SK-N-MC (cell line): ENCODE measurements at regions not wholly inside any gene's neighbourhood (a gene's known extent, or its start where the extent isn't known, plus 50 kb on each side); places are given as distances from the start of the nearest gene placed in this dataset.

Experiments
- DNase-seq: peaks from one replicate; pipeline ENCODE4 v3.0.0-alpha.2; 2011; ENCODE audit warnings: low read depth, low spot score
- H3K27ac ChIP-seq: fragments of 200-600 bp; sonication (generic); 2 replicates; pipeline ENCODE4 v1.5.1; 2016; ENCODE audit warnings: mixed run types
- H3K36me3 ChIP-seq: fragments of 200-600 bp; sonication (generic); 2 replicates; pipeline ENCODE4 v1.6.1; 2017; ENCODE audit warnings: antibody characterized with exemption, low read length, mixed read lengths; ENCODE audit not compliant: insufficient read depth
- H3K4me3 ChIP-seq: fragments of 200-600 bp; sonication (generic); 2 replicates; pipeline ENCODE4 v1.5.1; 2016
- H3K9ac ChIP-seq: fragments of 200-600 bp; sonication (generic); 2 replicates; pipeline ENCODE4 v1.8.0; 2017; ENCODE audit warnings: mixed run types, mixed read lengths; ENCODE audit not compliant: insufficient read length
- H3K9me3 ChIP-seq: fragments of 200-600 bp; sonication (generic); 2 replicates; pipeline ENCODE4 v1.6.1; 2017; ENCODE audit warnings: low read depth, mild to moderate bottlenecking, antibody characterized with exemption, low read length, moderate library complexity, mixed read lengths
- EZH2 ChIP-seq: fragments of 200-600 bp; sonication (generic); IDR thresholded peaks from one replicate; pipeline ENCODE4 v1.6.1; 2017; ENCODE audit warnings: antibody characterized with exemption
- FOXP2 ChIP-seq: optimal IDR thresholded peaks from 2 replicates; pipeline ENCODE3; 2011; ENCODE audit warnings: mild to moderate bottlenecking, moderate library complexity; ENCODE audit not compliant: insufficient read depth; ENCODE audit errors: extremely low read length, control extremely low read depth
- POLR2AphosphoS5 ChIP-seq: IDR thresholded peaks from 2 replicates; pipeline ENCODE4 v1.6.1; 2012; ENCODE audit warnings: mild to moderate bottlenecking, low read depth, low read length, borderline replicate concordance

- no peak overlapping the region for H3K27ac ChIP-seq
Observed at GRCh38 chr9:108241384-108242073, 614.3 kb downstream of the ACTL7B start.

GRCh38 chr9:108239696-108240321, 616.0 kb downstream of the ACTL7B start:
- H3K9ac ChIP-seq: no peak overlapping the region
- H3K36me3 ChIP-seq: no peaks in the 10 kb centered on the region
- no peaks in the 10 kb centered on the region for H3K9me3 ChIP-seq
- no peak overlapping the region for H3K27ac ChIP-seq
- TF ChIP-seq POLR2AphosphoS5 (no peak), EZH2 (no peak)
- no peak overlapping the region for H3K4me3 ChIP-seq
- DNase-seq: no peak

More at GRCh38 chr9:108241384-108242073, 614.3 kb downstream of the ACTL7B start:
- no peak overlapping the region for H3K9ac ChIP-seq
- no peaks in the 10 kb centered on the region for H3K36me3 ChIP-seq
- H3K4me3 ChIP-seq: no peak overlapping the region
- TF ChIP-seq FOXP2: no peak
- TF ChIP-seq EZH2: no peak
- no peak for TF ChIP-seq POLR2AphosphoS5
- DNase-seq: no peak
- H3K9me3 ChIP-seq: no peaks in the 10 kb centered on the region

GRCh38 chr9:108235609-108236008, 620.2 kb downstream of the ACTL7B start:
- Histone ChIP-seq H3K9me3 (no peaks in the 10 kb centered on the region), H3K4me3 (no peak overlapping the region), H3K27ac (no peak overlapping the region)

GRCh38 chr9:108234811-108235210, 621.0 kb downstream of the ACTL7B start:
- TF ChIP-seq EZH2 (no peak), POLR2AphosphoS5 (no peak), FOXP2 (no peak)
- H3K36me3 ChIP-seq: no peaks in the 10 kb centered on the region
- no peak overlapping the region for H3K27ac ChIP-seq
- no peak overlapping the region for H3K9ac ChIP-seq
- H3K4me3 ChIP-seq: no peak overlapping the region
- no peaks in the 10 kb centered on the region for H3K9me3 ChIP-seq
- no peak for DNase-seq

More at GRCh38 chr9:108235609-108236008, 620.2 kb downstream of the ACTL7B start:
- Histone ChIP-seq H3K36me3 (no peaks in the 10 kb centered on the region), H3K9ac (no peak overlapping the region)
- TF ChIP-seq FOXP2 (no peak), EZH2 (no peak), POLR2AphosphoS5 (no peak)
- DNase-seq: no peak

- TF ChIP-seq EZH2: no peak
- no peak for TF ChIP-seq POLR2AphosphoS5
- no peak for TF ChIP-seq FOXP2
- DNase-seq: no peak
- H3K9ac ChIP-seq: no peak overlapping the region
Observed at GRCh38 chr9:108225149-108225800, 630.5 kb downstream of the ACTL7B start.

GRCh38 chr9:108224716-108225115, 631.1 kb downstream of the ACTL7B start:
- H3K9me3 ChIP-seq: no peaks in the 10 kb centered on the region
- peak; percentile 3 for DNase-seq
- no peak overlapping the region for H3K9ac ChIP-seq
- no peak overlapping the region for H3K27ac ChIP-seq
- no peak for TF ChIP-seq FOXP2
- TF ChIP-seq POLR2AphosphoS5: no peak
- no peak for TF ChIP-seq EZH2
- H3K36me3 ChIP-seq: no peaks in the 10 kb centered on the region
- H3K4me3 ChIP-seq: peak overlapping the region; percentile 33

More at GRCh38 chr9:108225149-108225800, 630.5 kb downstream of the ACTL7B start:
- Histone ChIP-seq H3K9me3 (no peaks in the 10 kb centered on the region), H3K36me3 (no peaks in the 10 kb centered on the region), H3K27ac (no peak overlapping the region), H3K4me3 (peak overlapping the region; percentile 33)

GRCh38 chr9:108219664-108220063, 636.1 kb downstream of the ACTL7B start:
- Histone ChIP-seq H3K9me3 (no peaks in the 10 kb centered on the region), H3K9ac (no peak overlapping the region), H3K27ac (no peak overlapping the region), H3K36me3 (no peaks in the 10 kb centered on the region), H3K4me3 (no peak overlapping the region)
- no peak for TF ChIP-seq FOXP2
- no peak for TF ChIP-seq POLR2AphosphoS5
- no peak for TF ChIP-seq EZH2
- DNase-seq: no peak
